ENCODE measurements at regions not wholly inside any gene's neighbourhood (a gene's known extent, or its start where the extent isn't known, plus 50 kb on each side); places are given as distances from the start of the nearest gene placed in this dataset.
"Not testable (repeated sequence)": the region's sequence is repeated elsewhere in the genome, so short reads cannot be mapped to it uniquely, and the experiment has no call there.

GRCh38 chr20:30417387-30417786, 840.1 kb upstream of the DEFB115 start:
- not testable (repeated sequence) for TF ChIP-seq CTCF (IDR thresholded peaks at IDR 0.05); POLR2AphosphoS5 (IDR thresholded peaks at IDR 0.05; ENCODE audit: insufficient read depth in 1 of 2, low read depth in 1 of 2); POLR2A (IDR thresholded peaks at IDR 0.05)
